GM18505 (cell line): ENCODE measurements at regions not wholly inside any gene's neighbourhood (a gene's known extent, or its start where the extent isn't known, plus 50 kb on each side); places are given as distances from the start of the nearest gene placed in this dataset.
"Not testable (repeated sequence)": the region's sequence is repeated elsewhere in the genome, so short reads cannot be mapped to it uniquely, and the experiment has no call there.

ENCODE experiments used
- ATAC-seq: cut with Tn5 transposase; IDR thresholded peaks from one replicate; pipeline ENCODE4 v1.9.1; 2021; ENCODE audit not compliant: unreplicated experiment
- POLR2A ChIP-seq: IDR thresholded peaks from 4 replicates; pipeline ENCODE4 v1.6.1; 2011; ENCODE audit warnings: borderline replicate concordance; ENCODE audit not compliant: insufficient read depth, insufficient read length; ENCODE audit errors: extremely low read depth

GRCh38 chr17:14444915-14445314 is 144.0 kb downstream of the HS3ST3B1 start:
- no peak for TF ChIP-seq POLR2A
- ATAC-seq, result no peak

DNA sequence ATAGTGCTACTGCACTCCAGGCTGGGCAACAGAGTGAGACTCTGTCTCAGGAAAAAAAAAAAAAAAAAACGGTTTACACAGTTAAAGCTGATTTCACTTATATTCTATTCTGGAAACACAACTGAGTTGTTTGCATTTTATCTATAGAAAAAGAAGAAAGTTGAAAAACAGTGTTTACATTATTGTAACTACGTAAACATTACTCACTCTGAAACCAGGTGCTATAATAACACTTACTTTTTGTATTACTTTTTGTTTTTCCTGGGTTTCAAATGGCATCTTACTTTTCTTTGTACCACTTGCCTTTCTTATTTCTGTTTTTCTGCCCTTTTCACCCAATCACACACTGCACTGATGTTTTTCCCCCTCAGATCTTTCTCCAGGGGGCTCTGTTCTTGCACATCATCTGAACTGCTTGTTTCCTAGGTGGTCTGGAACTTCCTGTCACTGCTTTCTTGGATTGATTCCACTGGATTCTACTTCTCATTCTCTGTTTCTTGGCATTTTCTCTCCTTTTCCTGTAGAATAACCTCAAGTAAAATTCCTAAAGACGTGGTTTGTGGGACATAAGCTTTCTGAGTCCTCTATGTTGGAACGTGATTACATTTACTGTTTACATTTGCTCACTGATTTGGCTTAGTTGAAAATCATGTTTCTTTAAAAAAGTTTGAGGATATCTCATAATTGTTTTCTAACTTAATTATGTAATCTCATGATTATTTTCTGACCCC is 142.1 kb downstream of the HS3ST3B1 start:
- TF ChIP-seq POLR2A, result no peak
- ATAC-seq, result no peak

DNA sequence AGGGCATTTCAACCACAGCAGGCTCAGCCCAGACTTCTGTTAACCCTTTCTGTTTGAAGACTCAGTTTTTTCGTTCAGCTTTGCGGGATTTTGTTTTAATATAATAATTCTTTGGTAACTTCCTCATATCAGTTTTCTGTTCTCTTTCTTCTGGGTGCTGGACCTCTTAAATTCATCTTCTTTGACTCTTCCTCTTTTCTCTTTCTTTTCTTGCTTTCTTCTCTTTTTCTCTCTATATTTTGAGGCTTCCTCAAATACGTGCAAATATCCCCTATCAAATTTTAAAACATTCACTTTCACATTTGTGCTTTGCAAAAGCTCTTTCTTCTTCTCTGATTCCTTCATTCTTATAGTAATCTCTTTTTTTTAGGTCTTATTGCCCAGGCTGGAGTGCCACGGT is 136.3 kb downstream of the HS3ST3B1 start:
- ATAC-seq, result no peak
- no peak for TF ChIP-seq POLR2A

DNA sequence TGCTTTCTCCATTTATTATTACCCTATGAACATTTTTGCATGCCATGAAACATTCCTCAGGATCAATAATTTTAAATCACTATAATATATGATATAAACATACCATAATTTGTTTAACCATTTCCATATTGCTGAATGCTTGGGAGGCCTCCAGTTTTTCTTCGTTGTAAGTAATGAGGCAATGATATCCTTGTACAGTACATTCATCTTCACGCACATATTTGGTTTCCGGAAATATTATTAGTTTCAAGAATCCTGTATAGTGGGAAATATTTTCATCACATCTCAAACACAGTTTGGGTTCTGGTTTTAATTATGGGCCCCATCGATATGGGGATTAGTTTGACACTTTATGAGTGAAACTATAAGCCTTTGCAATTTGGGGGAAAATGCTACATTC is 135.4 kb downstream of the HS3ST3B1 start:
- TF ChIP-seq POLR2A, result no peak
- ATAC-seq, result no peak

- no peak for TF ChIP-seq POLR2A
- ATAC-seq, result peak; percentile 93
These were observed 133.6 kb downstream of the HS3ST3B1 start for GRCh38 chr17:14434506-14434905.

GRCh38 chr17:14432079-14432478 is 131.2 kb downstream of the HS3ST3B1 start:
- no peak for TF ChIP-seq POLR2A
- no peak for ATAC-seq

GRCh38 chr17:14429084-14429483 is 128.2 kb downstream of the HS3ST3B1 start:
- no peak for TF ChIP-seq POLR2A
- no peak for ATAC-seq

GRCh38 chr17:14428648-14429029 is 127.8 kb downstream of the HS3ST3B1 start:
- no peak for TF ChIP-seq POLR2A
- peak; percentile 72 for ATAC-seq

DNA sequence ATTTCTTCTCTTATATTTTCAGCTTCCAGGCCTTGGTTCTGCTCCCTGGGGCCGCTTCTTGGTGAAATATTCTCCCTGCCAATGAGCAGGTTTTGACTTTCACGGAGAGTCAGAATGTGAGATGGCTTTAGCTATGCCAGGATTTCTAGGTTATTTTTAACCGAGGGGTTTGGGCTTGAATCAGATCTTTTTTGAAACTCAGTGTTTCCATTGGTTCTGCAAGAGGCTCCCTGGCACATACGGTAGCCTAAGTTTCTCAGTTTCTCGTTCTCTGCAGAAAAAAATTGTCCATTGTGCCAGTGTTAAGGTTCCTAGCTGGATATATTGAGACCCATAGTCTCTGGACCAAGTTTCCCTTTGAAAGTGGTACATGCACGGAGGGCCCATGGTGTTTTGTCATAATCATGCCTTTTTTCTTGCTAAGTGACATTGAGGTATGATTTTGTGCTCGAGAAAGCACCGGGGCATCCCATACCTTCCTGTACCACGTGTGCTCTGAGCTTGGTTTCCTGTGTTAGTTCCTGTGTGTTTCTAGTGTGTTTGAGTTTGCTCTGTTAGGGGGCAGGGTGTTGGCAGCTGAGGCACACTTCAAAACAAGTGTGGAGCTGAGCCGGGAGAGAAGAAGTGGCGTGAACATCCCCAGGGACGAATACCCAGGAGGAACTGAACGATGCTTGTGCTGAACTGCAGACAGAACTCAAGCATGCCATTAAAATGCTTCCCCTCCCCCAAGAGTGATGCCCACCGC is 127.2 kb downstream of the HS3ST3B1 start:
- no peak for TF ChIP-seq POLR2A
- peak; percentile 94 for ATAC-seq

DNA sequence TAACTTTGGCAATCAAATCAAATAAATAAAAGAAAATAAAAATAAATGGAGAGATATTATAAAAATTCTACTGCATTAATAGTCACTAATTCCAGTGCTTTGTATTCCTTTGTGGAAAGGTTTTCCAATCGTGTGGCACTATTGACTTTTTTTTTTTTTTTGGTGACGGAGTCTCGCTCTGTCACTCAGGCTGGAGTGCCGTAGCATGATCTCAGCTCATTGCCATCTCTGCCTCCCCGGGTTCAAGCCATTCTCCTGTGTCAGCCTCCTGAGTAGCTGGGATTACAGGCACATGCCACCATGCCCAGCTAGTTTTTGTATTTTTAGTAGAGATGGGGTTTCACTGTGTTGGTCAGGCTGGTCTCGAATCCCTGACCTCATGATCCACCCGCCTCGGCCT is 122.3 kb downstream of the HS3ST3B1 start:
- ATAC-seq, result not testable (repeated sequence)

DNA sequence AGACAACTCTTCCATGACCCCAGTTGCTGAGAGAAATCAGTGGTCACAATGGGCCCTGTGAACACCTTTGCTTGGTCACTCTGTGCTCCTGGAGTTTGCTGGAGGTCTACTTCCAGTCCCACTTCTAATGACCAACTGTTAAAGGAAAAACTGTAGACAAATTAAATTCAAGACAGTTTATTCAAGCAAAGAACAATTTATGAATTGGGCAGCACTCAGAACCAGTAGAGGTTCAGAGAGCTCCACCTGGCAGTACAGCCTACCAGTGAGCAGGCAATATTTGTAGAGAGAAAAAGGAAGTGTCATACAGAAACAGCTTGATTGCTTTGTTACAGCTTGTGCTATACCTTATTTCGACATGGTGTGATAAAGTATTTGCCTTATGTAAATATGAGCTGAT is 116.5 kb downstream of the HS3ST3B1 start:
- no peak for ATAC-seq
- TF ChIP-seq POLR2A, result no peak

- no peak for TF ChIP-seq POLR2A
These were observed 108.4 kb downstream of the HS3ST3B1 start for GRCh38 chr17:14409292-14409691.

DNA sequence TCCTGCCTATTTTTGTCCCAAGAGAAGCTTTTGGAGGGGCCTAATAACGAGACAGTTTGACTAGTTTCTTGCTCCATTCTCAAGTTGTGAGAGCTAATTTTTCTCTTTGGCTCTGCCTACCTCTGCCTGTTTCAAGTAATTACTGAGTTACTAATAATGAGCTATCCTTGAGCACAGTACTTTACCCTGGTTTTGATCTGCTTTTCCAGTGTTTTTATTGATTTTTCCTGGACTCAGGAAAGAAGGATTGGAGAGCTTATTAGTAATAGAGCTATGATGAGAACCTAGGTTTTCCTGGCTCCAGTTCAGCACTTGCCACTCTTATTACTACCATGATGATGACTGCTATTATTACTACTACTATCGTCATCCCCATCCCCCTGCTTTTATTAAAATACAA is 106.7 kb downstream of the HS3ST3B1 start:
- no peak for TF ChIP-seq POLR2A
- ATAC-seq, result no peak

More at GRCh38 chr17:14409292-14409691, 108.4 kb downstream of the HS3ST3B1 start:
- ATAC-seq, result no peak

- no peak for TF ChIP-seq POLR2A
- no peak for ATAC-seq
These were observed 104.3 kb downstream of the HS3ST3B1 start for GRCh38 chr17:14405189-14405588.
